IMR-90 (cell line): ENCODE measurements at regions not wholly inside any gene's neighbourhood (a gene's known extent, or its start where the extent isn't known, plus 50 kb on each side); places are given as distances from the start of the nearest gene placed in this dataset.

ENCODE experiments used
- ATAC-seq: fragments of 200-7000 bp; cut with Tn5 transposase; 2 replicates; pipeline ENCODE4 v1.9.1; 2020; ENCODE audit warnings: low read depth, mild to moderate bottlenecking, moderate library complexity
- BruUV-seq: library from RNA; stranded (reverse); fragments of 400-500 nt; replicated peaks from 2 replicates; lab custom pipeline; 2021; lab: Mats Ljungman, UMichigan
- CTCF ChIA-PET: fragments of 300-600 bp; formaldehyde crosslinking; extraction: SDS; loops from one replicate; lab custom pipeline; 2021; ENCODE audit warnings: antibody characterized with exemption; lab: Yijun Ruan, JAX
- POLR2A ChIA-PET: fragments of 300-600 bp; sonication (Branson Sonifier 250); formaldehyde crosslinking; loops from one replicate; lab custom pipeline; 2022; ENCODE audit warnings: antibody characterized with exemption; ENCODE audit not compliant: unreplicated experiment; lab: Charles Lee
- DNase-seq: peaks from one replicate; pipeline ENCODE4 v3.0.0; 2013
- H2AFZ ChIP-seq: replicated peaks from 2 replicates; pipeline ENCODE3; 2013; ENCODE audit warnings: low read length, mild to moderate bottlenecking; ENCODE audit not compliant: poor library complexity
- H2AK5ac ChIP-seq: 2 replicates; pipeline ENCODE4 v1.6.1; 2013; ENCODE audit warnings: low read depth, low read length, inconsistent platforms
- H2AK9ac ChIP-seq: replicated peaks from 2 replicates; pipeline ENCODE3; 2013; ENCODE audit warnings: mild to moderate bottlenecking, low read depth, low read length, moderate library complexity; ENCODE audit not compliant: poor library complexity
- H2BK120ac ChIP-seq: 2 replicates; pipeline ENCODE4 v1.6.1; 2013; ENCODE audit warnings: low read depth, low read length, inconsistent platforms
- H2BK15ac ChIP-seq: 3 replicates; pipeline ENCODE4 v1.6.1; 2013; ENCODE audit warnings: low read depth, low read length, inconsistent platforms
- H2BK20ac ChIP-seq: 2 replicates; pipeline ENCODE4 v1.6.1; 2013; ENCODE audit warnings: low read depth, mild to moderate bottlenecking, inconsistent platforms, low read length, moderate library complexity
- H2BK5ac ChIP-seq: 2 replicates; pipeline ENCODE4 v1.6.1; 2013; ENCODE audit warnings: mild to moderate bottlenecking, low read depth, low read length, inconsistent platforms; ENCODE audit not compliant: poor library complexity, severe bottlenecking
- H3K14ac ChIP-seq: replicated peaks from 2 replicates; pipeline ENCODE4 v1.6.1; 2013; ENCODE audit warnings: low read depth, low read length, inconsistent platforms
- H3K18ac ChIP-seq: 2 replicates; pipeline ENCODE4 v1.6.1; 2013; ENCODE audit warnings: low read depth, low read length, control low read depth
- H3K23ac ChIP-seq: 2 replicates; pipeline ENCODE4 v1.6.1; 2013; ENCODE audit warnings: low read depth, low read length, inconsistent platforms
- H3K27ac ChIP-seq: 2 replicates; pipeline ENCODE4 v1.5.1; 2013; ENCODE audit warnings: mild to moderate bottlenecking, control low read depth, low read length; ENCODE audit not compliant: insufficient read depth
- H3K27me3 ChIP-seq: 2 replicates; pipeline ENCODE4 v1.6.1; 2013; ENCODE audit warnings: low read length; ENCODE audit not compliant: control insufficient read depth, insufficient read depth
- H3K36me3 ChIP-seq: 2 replicates; pipeline ENCODE4 v1.6.1; 2013; ENCODE audit warnings: low read length, mixed read lengths; ENCODE audit not compliant: control insufficient read depth, insufficient read depth
- H3K4ac ChIP-seq: 2 replicates; pipeline ENCODE4 v1.6.1; 2013; ENCODE audit warnings: low read depth, low read length, inconsistent platforms
- H3K4me1 ChIP-seq: 2 replicates; pipeline ENCODE4 v1.6.1; 2013; ENCODE audit warnings: low read length, mixed read lengths; ENCODE audit not compliant: control insufficient read depth, insufficient read depth
- H3K4me2 ChIP-seq: 2 replicates; pipeline ENCODE4 v1.6.1; 2013; ENCODE audit warnings: low read depth, mild to moderate bottlenecking, control low read depth, low read length, moderate library complexity
- H3K4me3 ChIP-seq: 2 replicates; pipeline ENCODE4 v1.5.1; 2013; ENCODE audit warnings: low read depth, mild to moderate bottlenecking, control low read depth, low read length, moderate library complexity; ENCODE audit not compliant: insufficient read depth
- H3K56ac ChIP-seq: 2 replicates; pipeline ENCODE4 v1.6.1; 2013; ENCODE audit warnings: low read length, inconsistent platforms; ENCODE audit not compliant: insufficient read depth; ENCODE audit errors: extremely low read depth
- H3K79me1 ChIP-seq, 2 experiments: 2 replicates each; pipeline ENCODE4 v1.6.1; 2013; ENCODE audit warnings: low read length in 2 of 2, inconsistent platforms in 1 of 2, low read depth in 1 of 2
- H3K9ac ChIP-seq: 2 replicates; pipeline ENCODE4 v1.6.1; 2013; ENCODE audit warnings: low read depth, low read length, control low read depth
- H3K9me1 ChIP-seq: 2 replicates; pipeline ENCODE4 v1.6.1; 2013; ENCODE audit warnings: low read length, inconsistent platforms; ENCODE audit not compliant: insufficient read depth
- H3K9me3 ChIP-seq: 2 replicates; pipeline ENCODE4 v1.6.1; 2013; ENCODE audit warnings: low read length; ENCODE audit not compliant: control insufficient read depth, insufficient read depth
- H4K20me1 ChIP-seq: 2 replicates; pipeline ENCODE4 v1.6.1; 2013; ENCODE audit warnings: low read length, inconsistent platforms; ENCODE audit not compliant: insufficient read depth
- H4K5ac ChIP-seq: 2 replicates; pipeline ENCODE4 v1.6.1; 2013; ENCODE audit warnings: mild to moderate bottlenecking, low read depth, low read length, control low read depth
- H4K8ac ChIP-seq, 2 experiments: 2 replicates each; pipeline ENCODE4 v1.6.1; 2013; ENCODE audit warnings: low read depth in 2 of 2, low read length in 2 of 2, control low read depth in 1 of 2, inconsistent platforms in 1 of 2
- H4K91ac ChIP-seq: 2 replicates; pipeline ENCODE4 v1.6.1; 2013; ENCODE audit warnings: low read depth, low read length, inconsistent platforms; ENCODE audit not compliant: insufficient read depth
- CTCF ChIP-seq: conservative IDR thresholded peaks from 2 replicates; pipeline ENCODE4 v1.5.1; 2012; ENCODE audit warnings: mild to moderate bottlenecking, low read depth, low read length, improper control_type of control experiment
- ELK1 ChIP-seq: fragments of 150-350 bp; IDR thresholded peaks from 2 replicates; pipeline ENCODE4 v1.6.1; 2016; ENCODE audit warnings: low read depth, mild to moderate bottlenecking, low read length, moderate library complexity, borderline replicate concordance
- FOS ChIP-seq: fragments of 150-350 bp; IDR thresholded peaks from 2 replicates; pipeline ENCODE4 v1.6.1; 2016; ENCODE audit warnings: low read depth, low read length
- MAFK ChIP-seq: IDR thresholded peaks from 2 replicates; pipeline ENCODE4 v1.6.1; 2012; ENCODE audit warnings: low read depth, low read length, improper control_type of control experiment
- MAZ ChIP-seq: IDR thresholded peaks from 2 replicates; pipeline ENCODE4 v1.6.1; 2012; ENCODE audit warnings: low read depth, mild to moderate bottlenecking, low read length, improper control_type of control experiment, moderate library complexity, borderline replicate concordance
- MXI1 ChIP-seq: IDR thresholded peaks from 2 replicates; pipeline ENCODE4 v1.6.1; 2012; ENCODE audit warnings: low read depth, mild to moderate bottlenecking, low read length, moderate library complexity, borderline replicate concordance
- RFX5 ChIP-seq: IDR thresholded peaks from 2 replicates; pipeline ENCODE4 v1.8.0; 2012; ENCODE audit warnings: low read depth, mild to moderate bottlenecking, low read length, moderate library complexity
- dilution Hi-C: fragments of 300-500 bp; cut with HindIII; formaldehyde crosslinking; loops from one replicate; pipeline ENCODE4 v1.14.3; 2018; ENCODE audit warnings: low sequenced_read_pairs; ENCODE audit not compliant: unreplicated experiment
- in situ Hi-C: fragments of 300-500 bp; cut with MboI; formaldehyde crosslinking; loops from 3 replicates; pipeline ENCODE4 v1.14.3; 2019; ENCODE audit warnings: low sequenced_read_pairs, inconsistent platforms, mixed read lengths
- intact Hi-C: fragments of 100-400 bp; cut with micrococcal nuclease; formaldehyde crosslinking; loops from 2 replicates; pipeline ENCODE4 v1.10.0; 2022
- TF ChIP-seq, protein P1 (sequence below): fragments of 150-350 bp; IDR thresholded peaks from 2 replicates; pipeline ENCODE4 v1.6.1; 2017; ENCODE audit warnings: mild to moderate bottlenecking, antibody characterized with exemption, low read length, low read depth

GRCh38 chr2:221286406-221286805 is 285.7 kb downstream of the EPHA4 start:
- Histone ChIP-seq H3K14ac (no peak overlapping the region), H3K4ac (no peak overlapping the region), H3K4me3 (no peak overlapping the region), H3K56ac (no peak overlapping the region), H3K36me3 (no peaks in the 10 kb centered on the region), H2BK20ac (no peak overlapping the region), H3K23ac (no peak overlapping the region), H3K9me1 (no peaks in the 10 kb centered on the region), H3K4me1 (peaks cover 1% of the 10 kb centered on the region; the same call in 1 of the 2 replicates), H2BK5ac (no peak overlapping the region), H4K8ac (no peak overlapping the region), H2AFZ (no peak overlapping the region), H3K27ac (no peak overlapping the region), H2AK9ac (no peak overlapping the region), H3K18ac (no peak overlapping the region), H3K4me2 (no peak overlapping the region), H3K27me3 (peaks cover 2% of the 10 kb centered on the region; the same call in 1 of the 2 replicates), H4K91ac (no peak overlapping the region), H3K9me3 (no peaks in the 10 kb centered on the region), H4K20me1 (no peaks in the 10 kb centered on the region), H3K79me1 (no peaks in the 10 kb centered on the region), H2BK15ac (no peak overlapping the region), H3K9ac (no peak overlapping the region), H2AK5ac (no peak overlapping the region), H4K5ac (no peak overlapping the region), H2BK120ac (no peak overlapping the region)
- intact Hi-C loops (no loop called here), dilution Hi-C loops (no loop called here), in situ Hi-C loops (no loop called here)
- DNase-seq (no peak), ATAC-seq (no peak)
- no peak for TF ChIP-seq MXI1
- TF ChIP-seq CTCF: no peak
- TF ChIP-seq MAFK: no peak
- no peak for TF ChIP-seq ELK1
- TF ChIP-seq RFX5: no peak
- TF ChIP-seq MAZ: no peak
- TF ChIP-seq, protein P1, sequence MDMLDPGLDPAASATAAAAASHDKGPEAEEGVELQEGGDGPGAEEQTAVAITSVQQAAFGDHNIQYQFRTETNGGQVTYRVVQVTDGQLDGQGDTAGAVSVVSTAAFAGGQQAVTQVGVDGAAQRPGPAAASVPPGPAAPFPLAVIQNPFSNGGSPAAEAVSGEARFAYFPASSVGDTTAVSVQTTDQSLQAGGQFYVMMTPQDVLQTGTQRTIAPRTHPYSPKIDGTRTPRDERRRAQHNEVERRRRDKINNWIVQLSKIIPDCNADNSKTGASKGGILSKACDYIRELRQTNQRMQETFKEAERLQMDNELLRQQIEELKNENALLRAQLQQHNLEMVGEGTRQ: no peak
- no peak for TF ChIP-seq FOS
- CTCF ChIA-PET: no interaction called here
- no TSS peak for BruUV-seq
- POLR2A ChIA-PET: no interaction called here
